GM10266 (cell line): ENCODE measurements at regions not wholly inside any gene's neighbourhood (a gene's known extent, or its start where the extent isn't known, plus 50 kb on each side); places are given as distances from the start of the nearest gene placed in this dataset.

ENCODE experiments used
- DNase-seq: peaks from one replicate; pipeline ENCODE4 v3.0.0; 2012; ENCODE audit errors: extremely low spot score
- TF ChIP-seq, protein P1 (sequence below): IDR thresholded peaks from 2 replicates; pipeline ENCODE4 v1.5.1; 2012; ENCODE audit warnings: mild to moderate bottlenecking, low read depth; ENCODE audit not compliant: control insufficient read depth, insufficient read depth; ENCODE audit errors: missing control alignments

DNA sequence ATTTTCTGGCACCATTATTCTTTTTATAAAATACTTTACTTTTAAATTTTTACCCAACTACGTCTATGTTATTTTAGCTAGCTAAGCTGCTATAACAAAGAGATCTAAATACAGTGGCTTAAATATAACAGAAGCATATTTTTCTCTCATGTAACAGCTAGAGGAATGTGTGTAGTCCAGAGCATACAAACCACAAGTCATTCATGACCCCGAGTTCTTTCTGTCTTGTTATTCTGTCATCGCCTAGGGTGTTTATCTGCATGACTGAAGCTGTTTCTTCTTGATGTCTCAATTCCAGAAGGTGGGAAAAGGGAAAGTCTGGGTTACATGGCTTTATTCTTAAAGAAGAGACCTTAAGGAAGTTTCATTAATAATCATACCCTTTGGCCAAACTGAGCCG is 136.9 kb upstream of the RFX3 start:
- TF ChIP-seq, protein P1, sequence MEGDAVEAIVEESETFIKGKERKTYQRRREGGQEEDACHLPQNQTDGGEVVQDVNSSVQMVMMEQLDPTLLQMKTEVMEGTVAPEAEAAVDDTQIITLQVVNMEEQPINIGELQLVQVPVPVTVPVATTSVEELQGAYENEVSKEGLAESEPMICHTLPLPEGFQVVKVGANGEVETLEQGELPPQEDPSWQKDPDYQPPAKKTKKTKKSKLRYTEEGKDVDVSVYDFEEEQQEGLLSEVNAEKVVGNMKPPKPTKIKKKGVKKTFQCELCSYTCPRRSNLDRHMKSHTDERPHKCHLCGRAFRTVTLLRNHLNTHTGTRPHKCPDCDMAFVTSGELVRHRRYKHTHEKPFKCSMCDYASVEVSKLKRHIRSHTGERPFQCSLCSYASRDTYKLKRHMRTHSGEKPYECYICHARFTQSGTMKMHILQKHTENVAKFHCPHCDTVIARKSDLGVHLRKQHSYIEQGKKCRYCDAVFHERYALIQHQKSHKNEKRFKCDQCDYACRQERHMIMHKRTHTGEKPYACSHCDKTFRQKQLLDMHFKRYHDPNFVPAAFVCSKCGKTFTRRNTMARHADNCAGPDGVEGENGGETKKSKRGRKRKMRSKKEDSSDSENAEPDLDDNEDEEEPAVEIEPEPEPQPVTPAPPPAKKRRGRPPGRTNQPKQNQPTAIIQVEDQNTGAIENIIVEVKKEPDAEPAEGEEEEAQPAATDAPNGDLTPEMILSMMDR: no peak
- DNase-seq: no peak

DNA sequence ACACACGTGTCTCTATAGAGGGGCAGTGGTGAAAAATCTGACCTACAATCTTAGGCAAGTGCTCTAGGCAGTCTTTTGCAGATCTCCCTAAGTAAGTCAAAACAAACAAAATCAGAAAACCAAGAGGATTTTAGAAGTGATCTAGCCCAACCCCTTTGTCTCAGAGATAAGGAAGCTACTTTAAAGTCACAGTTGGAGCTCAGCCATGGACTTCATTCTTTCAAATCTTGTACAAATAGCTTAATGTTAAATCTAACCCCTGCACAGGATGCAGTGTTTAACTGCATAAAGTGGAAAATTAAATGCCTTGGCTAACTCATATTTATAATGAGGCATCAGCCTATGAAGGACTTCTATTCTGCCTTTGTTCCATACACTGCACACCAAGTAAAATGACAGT is 135.1 kb upstream of the RFX3 start:
- no peak for DNase-seq
- TF ChIP-seq, protein P1: no peak

DNA sequence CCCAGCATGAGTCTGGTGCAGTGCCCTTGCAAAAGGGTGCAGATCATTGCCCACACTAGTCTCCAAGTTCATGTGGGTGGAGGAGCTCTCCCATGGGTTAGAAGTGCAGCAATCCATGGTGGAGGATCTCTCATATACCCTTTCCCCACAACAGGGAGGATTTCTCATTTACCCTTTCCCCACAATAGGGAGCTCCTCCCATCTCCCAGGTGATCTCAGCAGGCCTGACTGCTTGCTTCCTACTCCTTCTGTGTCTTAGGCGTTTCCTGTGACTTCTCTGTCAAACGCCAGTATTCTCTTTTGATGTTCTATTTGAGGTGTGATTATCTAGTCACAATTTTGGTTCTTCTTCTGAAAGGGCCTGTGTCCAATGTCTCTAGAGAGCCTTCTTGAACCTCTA is 133.8 kb upstream of the RFX3 start:
- TF ChIP-seq, protein P1: no peak
- DNase-seq: no peak

DNA sequence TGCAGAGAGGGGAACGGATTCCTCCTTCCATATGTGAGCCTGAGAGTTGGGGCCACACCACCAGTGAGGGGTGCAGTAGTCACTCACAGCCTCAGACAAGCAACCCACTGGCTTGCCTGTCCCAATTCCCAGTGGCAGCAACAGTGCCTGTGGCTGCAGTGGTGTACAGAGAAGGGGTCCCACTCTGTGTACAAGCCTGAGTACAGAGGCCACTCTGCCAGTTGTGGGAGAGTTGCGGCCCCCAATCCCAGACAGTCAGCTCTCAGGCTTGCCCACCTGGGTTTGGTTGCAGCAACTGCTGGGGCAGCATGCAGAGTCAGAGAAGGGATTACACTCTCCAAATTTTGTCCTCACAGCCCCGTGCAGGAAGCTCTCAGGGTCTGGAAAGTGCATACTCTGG is 133.2 kb upstream of the RFX3 start:
- DNase-seq: no peak
- TF ChIP-seq, protein P1: no peak

DNA sequence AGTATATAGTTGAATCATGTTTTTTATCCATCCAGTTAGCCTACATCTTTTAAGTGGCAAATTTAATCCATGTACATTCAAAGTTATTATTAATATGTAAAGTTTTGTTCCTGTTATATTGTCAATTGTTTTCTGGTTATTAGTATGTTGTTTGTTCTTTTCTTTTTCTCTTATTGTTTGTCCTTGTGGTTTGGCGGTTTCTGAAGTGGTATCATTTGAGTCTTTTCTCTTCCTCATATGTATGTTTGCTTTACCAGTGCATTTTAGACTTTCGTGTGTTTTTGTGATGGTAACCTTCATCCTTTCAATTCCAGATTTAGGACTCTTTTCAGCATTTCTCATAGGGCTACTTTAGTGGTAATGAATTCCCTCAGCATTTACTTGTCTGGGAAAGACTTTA is 130.4 kb upstream of the RFX3 start:
- no peak for DNase-seq
- TF ChIP-seq, protein P1: no peak

DNA sequence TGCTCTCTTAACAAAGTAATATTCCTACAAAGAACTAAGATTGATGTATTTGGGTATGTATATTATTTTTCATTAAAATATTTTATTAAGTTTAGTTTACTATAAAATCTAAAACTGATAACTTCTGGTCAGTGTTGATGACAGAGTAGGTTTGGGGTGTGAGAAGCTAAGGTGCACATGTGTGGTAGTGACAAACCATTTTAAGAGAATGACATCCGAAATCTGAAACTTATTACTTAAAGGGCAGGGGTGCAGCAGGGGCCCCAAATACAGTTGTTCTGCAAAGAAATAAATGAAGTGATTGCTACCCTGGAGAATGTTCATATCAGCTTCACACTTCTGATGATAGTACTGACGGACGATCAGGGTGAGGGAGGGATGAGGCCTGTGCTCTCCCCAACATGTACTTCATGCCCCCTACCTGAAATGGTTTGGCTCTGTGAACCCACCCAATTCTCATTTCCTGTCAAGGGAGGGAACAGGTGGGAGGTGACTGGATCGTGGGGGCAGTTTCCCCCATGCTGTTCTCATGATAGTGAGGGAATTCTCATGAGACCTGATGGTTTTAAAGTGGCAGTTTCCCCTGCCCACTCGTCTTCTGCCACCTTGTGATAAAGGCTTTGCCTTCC is 125.3 kb upstream of the RFX3 start:
- DNase-seq: peak; percentile 18
- TF ChIP-seq, protein P1: no peak

DNA sequence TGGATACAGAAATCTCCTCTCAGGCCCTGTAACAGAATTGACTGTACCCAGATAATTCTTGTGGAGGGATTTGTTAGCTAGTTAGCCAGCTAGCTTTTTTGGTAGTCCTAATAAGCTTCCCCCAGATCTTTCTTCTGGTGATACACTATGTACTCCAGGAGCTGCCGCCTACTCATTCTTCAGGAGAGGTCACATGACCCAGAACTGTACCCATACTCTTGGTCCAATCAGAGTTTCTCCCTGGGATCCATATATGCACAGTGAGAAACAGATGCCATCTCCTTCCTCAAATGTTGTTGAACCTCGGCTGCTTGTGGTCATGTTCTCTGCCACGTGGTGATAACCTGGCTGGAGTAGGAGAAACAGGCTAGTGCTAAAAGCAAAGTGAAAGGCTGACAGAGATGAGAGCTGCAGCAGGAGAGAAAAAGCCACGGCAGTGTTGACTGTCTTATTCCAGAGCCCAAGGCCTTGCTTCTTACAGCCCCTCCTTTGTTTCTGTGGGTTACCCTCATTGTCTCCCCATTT is 123.0 kb upstream of the RFX3 start:
- TF ChIP-seq, protein P1: no peak
- no peak for DNase-seq
